ENCODE measurements at regions not wholly inside any gene's neighbourhood (a gene's known extent, or its start where the extent isn't known, plus 50 kb on each side); places are given as distances from the start of the nearest gene placed in this dataset.
"Not testable (repeated sequence)": the region's sequence is repeated elsewhere in the genome, so short reads cannot be mapped to it uniquely, and the experiment has no call there.

DNA sequence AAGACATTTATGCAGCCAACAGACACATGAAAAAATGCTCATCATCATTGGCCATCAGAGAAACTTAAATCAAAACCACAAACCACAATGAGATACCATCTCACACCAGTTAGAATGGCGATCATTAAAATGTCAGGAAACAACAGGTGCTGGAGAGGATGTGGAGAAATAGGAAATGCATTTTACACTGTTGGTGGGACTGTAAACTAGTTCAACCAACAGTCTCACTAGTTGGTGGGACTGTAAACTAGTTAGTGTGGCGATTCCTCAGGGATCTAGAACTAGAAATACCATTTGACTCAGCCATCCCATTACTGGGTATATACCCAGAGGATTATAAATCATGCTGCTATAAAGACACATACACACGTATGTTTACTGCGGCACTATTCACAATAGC, 518.8 kb downstream of the MMUT start:
- DNase-seq; intact Hi-C loops (cut with DNase I): not testable (repeated sequence)

DNA sequence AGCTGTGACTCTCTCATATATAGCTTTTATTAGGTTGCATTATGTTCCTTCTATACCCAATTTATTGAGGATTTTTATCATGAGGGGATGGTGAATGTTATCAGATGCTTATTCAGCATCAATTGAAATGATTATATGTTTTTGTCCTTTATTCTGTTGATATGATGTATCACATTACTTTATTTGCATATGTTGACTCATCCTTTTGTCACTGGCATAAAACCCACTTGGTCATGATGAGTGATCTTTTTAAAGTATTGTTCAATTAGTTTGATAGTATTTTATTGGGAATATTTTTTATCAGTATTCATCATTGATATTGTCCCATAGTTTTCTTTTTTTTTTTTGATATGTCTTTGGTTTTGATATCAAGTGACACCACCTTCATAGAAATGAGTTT, 529.9 kb downstream of the MMUT start:
- no peak for DNase-seq
- intact Hi-C loops (cut with DNase I): no loop called here

- no peak for DNase-seq
- intact Hi-C loops (cut with DNase I): no loop called here
Observed at GRCh38 chr6:48928937-48929336, 534.1 kb downstream of the MMUT start.

GRCh38 chr6:48922837-48923236, 540.2 kb downstream of the MMUT start:
- no peak for DNase-seq
- intact Hi-C loops (cut with DNase I): no loop called here

- intact Hi-C loops (cut with DNase I): no loop called here
- DNase-seq: peak in 1 of 10 donors; percentile 29
Observed at GRCh38 chr6:48919555-48919954, 543.5 kb downstream of the MMUT start.

- intact Hi-C loops (cut with DNase I): no loop called here
- no peak for DNase-seq
Observed at GRCh38 chr6:48917233-48917632, 545.8 kb downstream of the MMUT start.

- no peak for DNase-seq
- intact Hi-C loops (cut with DNase I): no loop called here
Observed at GRCh38 chr6:48916607-48917006, 546.4 kb downstream of the MMUT start.

DNA sequence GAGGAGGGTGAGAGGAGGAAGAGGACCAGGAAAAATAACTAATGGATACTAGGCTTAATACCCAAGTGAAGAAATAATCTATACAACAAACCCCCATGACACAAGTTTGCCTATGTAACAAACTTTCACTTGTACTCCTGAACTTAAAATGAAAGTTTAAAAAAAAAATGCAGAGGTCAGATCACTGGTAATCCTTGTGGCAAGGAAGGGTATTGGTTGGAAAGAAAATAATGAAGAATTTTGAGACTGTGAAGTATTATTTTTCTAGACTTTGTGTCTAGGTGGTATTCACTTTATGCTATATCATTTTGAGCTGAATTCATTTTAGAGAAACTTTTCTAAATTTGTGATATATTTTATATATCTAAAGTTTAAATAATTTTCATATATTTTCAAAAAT, 547.5 kb downstream of the MMUT start:
- no peak for DNase-seq

GRCh38 chr6:48912503-48912902, 550.5 kb downstream of the MMUT start:
- intact Hi-C loops (cut with DNase I): no loop called here
- DNase-seq: no peak

More for the DNA sequence above, 547.5 kb downstream of the MMUT start:
- intact Hi-C loops (cut with DNase I): no loop called here

DNA sequence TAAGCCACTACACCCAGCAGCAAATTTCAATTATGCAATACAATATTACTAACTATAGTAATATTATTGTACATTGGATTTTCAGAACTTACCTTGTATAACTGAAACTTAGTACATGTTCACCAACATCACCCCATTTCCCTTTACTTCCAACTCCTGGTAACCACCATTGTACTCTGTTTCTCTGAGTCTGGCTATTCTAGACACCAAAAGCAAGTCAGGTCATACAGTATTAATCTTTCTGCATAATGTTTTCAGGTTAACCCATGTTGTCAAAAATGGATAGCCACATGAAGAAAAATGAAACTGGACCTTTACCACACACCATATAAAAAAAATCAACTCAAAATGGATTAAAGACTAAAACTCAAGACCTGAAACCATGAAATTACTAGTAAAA, 558.2 kb downstream of the MMUT start:
- intact Hi-C loops (cut with DNase I): no loop called here
- DNase-seq: no peak

GRCh38 chr6:48894469-48894868, 568.6 kb downstream of the MMUT start:
- DNase-seq: no peak
- intact Hi-C loops (cut with DNase I): no loop called here

DNA sequence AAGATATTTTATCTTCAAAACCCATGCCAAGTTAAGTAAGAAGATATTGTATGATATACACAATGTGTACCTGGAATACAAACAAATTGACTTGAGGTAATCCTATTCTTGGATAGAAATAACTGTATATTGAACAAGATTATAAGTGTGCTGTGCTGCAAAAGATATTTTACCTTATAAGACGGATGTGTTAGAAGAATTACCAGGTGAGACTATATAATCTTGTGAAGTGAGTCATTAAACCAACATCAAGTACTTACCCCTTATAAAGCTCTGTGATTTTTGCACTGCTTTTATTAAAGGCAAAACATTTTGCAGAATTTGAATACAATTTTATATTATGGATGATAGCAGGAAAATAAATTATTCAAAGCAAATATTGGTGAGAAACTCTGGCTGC, 570.0 kb downstream of the MMUT start:
- intact Hi-C loops (cut with DNase I): no loop called here
- no peak for DNase-seq

DNA sequence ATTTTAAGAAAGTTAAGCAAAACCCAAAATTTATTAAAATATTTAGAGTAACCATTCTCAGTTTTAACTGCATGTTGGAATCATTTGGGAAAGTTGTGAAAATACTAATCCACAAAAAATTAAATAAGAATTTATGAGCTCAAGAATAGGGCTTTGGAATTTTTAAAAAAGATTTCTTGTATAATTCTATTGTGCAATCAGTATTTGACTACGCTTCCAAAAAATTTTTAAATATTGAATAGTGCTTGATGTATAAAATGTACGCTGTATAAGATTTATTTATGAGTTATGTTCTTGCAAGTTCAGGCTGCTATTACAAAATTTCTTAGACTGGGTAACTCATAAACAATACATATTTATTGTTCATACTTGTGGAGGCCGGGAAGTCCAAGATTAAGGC, 571.7 kb downstream of the MMUT start:
- no peak for DNase-seq
- intact Hi-C loops (cut with DNase I): no loop called here

DNA sequence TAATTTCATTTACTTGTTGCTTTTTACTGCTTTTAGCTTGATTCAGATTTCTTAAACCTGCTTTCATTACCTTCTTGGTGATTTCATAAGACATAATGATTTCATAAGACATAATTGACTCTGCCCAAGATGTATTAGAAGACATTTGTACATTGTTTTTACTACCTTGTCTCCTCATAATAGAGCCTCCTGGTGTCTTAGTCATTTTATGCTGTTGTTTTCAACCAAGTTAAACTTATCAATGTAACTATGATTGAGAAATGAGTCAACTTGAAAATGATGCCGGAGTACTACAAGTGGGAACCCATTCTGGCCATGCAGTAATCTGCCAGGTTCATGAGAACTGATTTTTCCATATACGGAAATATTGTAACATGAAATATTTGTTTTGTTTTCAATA, 573.6 kb downstream of the MMUT start:
- intact Hi-C loops (cut with DNase I): no loop called here
- DNase-seq: no peak

- DNase-seq: no peak
- intact Hi-C loops (cut with DNase I): no loop called here
Observed at GRCh38 chr6:48883116-48883515, 579.9 kb downstream of the MMUT start.

- intact Hi-C loops (cut with DNase I): no loop called here
- DNase-seq: no peak
Observed at GRCh38 chr6:48881551-48881950, 581.5 kb downstream of the MMUT start.

DNA sequence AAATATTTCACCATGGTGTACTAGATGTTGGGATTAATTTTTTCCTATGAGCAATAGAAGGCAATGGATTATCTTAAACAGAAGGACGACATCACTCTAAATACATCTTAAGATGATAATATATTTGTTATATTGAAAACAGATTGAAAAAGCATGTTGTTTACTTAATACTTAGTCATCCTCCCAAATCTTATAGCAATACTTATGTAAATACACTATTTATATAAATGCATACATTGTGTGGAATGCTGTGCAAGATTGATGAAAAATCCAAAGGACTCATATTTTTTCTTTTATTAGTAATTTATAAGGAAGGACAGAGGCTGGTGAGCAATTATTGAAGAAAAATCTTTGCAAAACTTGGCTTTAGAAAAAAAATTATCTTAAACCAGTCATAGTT, 593.5 kb downstream of the MMUT start:
- intact Hi-C loops (cut with DNase I): no loop called here
- no peak for DNase-seq

- intact Hi-C loops (cut with DNase I): no loop called here
- no peak for DNase-seq
Observed at GRCh38 chr6:48866682-48867081, 596.4 kb downstream of the MMUT start.

DNA sequence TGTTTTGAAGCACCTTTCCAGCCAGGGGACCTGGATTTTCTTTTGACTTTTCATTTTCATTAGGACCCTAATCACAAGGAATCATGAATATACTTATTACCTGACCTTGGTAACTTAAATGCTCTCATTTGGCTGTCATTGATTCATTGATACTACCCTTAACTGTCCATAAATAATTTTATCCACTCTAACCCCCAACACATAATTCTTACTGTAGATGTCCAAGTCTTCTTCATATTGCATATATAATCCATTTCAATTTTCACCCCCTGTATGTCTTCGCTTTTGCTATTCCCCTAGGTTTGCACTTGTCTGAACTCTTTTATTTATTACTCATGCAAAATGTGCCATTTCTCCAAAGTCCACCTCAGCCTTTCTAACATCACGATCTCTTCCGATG, 602.9 kb downstream of the MMUT start:
- no peak for DNase-seq
- intact Hi-C loops (cut with DNase I): no loop called here

DNA sequence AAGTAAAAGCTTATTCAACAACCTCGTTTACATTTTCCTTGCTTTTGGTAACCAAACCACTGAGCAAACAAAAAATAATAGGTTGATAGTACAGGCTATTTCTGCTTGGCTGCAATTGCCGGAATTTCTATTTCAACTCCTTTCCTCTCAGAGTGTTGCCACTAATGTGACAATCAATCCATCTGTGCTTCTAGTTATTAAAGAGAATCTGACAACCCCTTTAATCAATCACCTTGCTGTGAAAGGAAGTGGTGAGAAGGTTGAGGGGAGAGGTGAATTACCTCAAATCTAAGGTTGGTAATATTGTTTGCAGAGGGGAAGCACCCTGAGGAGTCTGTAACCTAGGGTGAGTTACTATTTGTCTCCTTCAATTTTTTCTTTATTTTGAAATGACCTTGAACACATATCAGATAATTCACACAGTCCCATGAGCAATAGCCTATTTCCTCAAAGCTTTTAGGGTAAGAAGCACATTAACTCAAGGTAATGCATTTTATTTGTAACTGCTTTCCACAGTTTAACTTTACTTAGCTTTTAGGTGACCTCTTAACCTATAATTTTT, 603.4 kb downstream of the MMUT start:
- intact Hi-C loops (cut with DNase I): no loop called here
- DNase-seq: no peak

DNA sequence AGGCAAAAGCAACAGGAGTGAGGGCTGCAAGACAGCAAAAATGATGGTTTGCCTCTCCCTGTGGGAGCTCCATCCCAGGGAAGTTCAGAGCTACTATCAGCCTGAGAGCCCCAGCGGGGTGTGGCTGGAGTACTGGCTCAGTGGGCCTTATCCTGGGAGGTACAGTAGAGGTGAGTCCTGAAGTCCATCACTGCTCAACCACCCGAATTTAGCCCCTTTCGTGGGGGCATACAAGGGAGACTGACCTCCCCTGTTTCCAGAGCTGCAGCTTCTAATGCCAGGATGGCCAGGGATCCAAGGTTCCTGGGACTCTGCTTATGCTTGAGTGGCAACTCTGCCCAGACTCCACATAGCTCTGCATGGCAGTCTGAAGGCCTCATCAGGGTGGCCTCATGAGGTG, 617.8 kb downstream of the MMUT start:
- peak in 1 of 10 donors; percentile 58 for DNase-seq
- intact Hi-C loops (cut with DNase I): no loop called here

DNA sequence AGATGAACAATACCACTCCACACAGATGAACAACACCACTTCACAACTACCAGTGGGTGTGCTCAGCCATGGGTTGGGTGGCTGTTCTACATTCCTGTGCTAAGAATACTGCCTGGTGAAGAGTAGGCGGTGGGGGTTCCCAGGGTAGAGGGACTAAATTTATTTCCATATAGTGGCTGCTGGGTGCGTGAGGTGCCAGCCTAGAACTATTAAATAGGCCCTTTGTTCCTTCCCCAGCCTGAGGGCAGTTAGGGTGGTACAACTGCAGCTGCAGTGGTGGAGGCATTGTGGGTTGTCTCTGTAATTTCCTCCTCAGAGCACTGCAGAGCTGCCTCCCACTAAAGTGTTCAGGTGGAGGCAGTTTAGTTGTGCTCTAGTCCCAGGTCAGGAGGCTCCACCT, 618.4 kb downstream of the MMUT start:
- intact Hi-C loops (cut with DNase I): no loop called here
- DNase-seq: peak in 1 of 10 donors; percentile 27

DNA sequence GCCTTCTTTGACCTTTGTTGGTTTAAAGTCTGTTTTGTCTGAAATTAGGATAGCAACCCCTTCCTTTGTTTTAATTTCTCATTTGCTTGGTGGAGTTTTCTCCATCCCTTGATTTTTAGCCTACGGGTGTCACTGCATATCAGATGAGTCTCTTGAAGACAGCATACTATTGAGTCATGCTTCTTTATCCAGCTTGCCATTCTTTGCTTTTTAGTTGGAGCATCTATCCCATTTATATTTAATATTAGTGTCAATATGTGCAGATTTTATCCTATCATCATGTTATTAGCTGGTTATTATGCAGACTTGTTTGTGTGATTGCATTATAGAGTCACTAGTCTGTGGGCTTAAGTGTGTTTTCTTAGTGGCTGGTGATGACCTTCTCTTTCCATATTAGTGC, 622.2 kb downstream of the MMUT start:
- DNase-seq: no peak
- intact Hi-C loops (cut with DNase I): no loop called here
